IgD-negative memory B cell (primary cell): ENCODE measurements at regions not wholly inside any gene's neighbourhood (a gene's known extent, or its start where the extent isn't known, plus 50 kb on each side); places are given as distances from the start of the nearest gene placed in this dataset.
A peak's percentile ranks its signal among the peaks of the same experiment; 100 is the strongest.
"Not testable (repeated sequence)": the region's sequence is repeated elsewhere in the genome, so short reads cannot be mapped to it uniquely, and the experiment has no call there.

Experiments
- H3K27ac Mint-ChIP-seq, 3 donors: one replicate each; pipeline ENCODE4 v1.8.0; 2020 to 2022; ENCODE audit warnings: mild to moderate bottlenecking in 3 of 3, mixed read lengths in 3 of 3, moderate library complexity in 1 of 3
- H3K27me3 Mint-ChIP-seq: one replicate; pipeline ENCODE4 v1.8.0; 2021; ENCODE audit warnings: mixed read lengths
- H3K36me3 Mint-ChIP-seq: one replicate; pipeline ENCODE4 v1.8.0; 2020; ENCODE audit warnings: mild to moderate bottlenecking, mixed read lengths
- H3K4me1 Mint-ChIP-seq, 3 donors: one replicate each; pipeline ENCODE4 v1.8.0; 2020 to 2022; ENCODE audit warnings: mixed read lengths in 3 of 3, mild to moderate bottlenecking in 1 of 3
- H3K4me3 Mint-ChIP-seq, 4 donors: one replicate each; pipeline ENCODE4 v1.8.0; 2020 to 2022; ENCODE audit warnings: mild to moderate bottlenecking in 4 of 4, mixed read lengths in 4 of 4, moderate library complexity in 3 of 4
- H3K9me3 Mint-ChIP-seq, 3 donors: one replicate each; pipeline ENCODE4 v1.8.0; 2020 to 2021; ENCODE audit warnings: mixed read lengths in 3 of 3, mild to moderate bottlenecking in 1 of 3

GRCh38 chr18:76307293-76307690, 187.8 kb downstream of the ZNF516 start:
- H3K4me1 Mint-ChIP-seq: no peaks in the 10 kb centered on the region
- no peaks in the 10 kb centered on the region for H3K36me3 Mint-ChIP-seq
- H3K27ac Mint-ChIP-seq: no peak overlapping the region
- H3K27me3 Mint-ChIP-seq: no peaks in the 10 kb centered on the region
- peaks cover 0 to 3% (median 2%) of the 10 kb centered on the region in 3 donors for H3K9me3 Mint-ChIP-seq
- H3K4me3 Mint-ChIP-seq: no peak overlapping the region

GRCh38 chr18:76306685-76307292, 188.3 kb downstream of the ZNF516 start:
- H3K4me1 Mint-ChIP-seq: no peaks in the 10 kb centered on the region
- peaks cover 0 to 7% (median 2%) of the 10 kb centered on the region in 3 donors for H3K9me3 Mint-ChIP-seq
- no peaks in the 10 kb centered on the region for H3K36me3 Mint-ChIP-seq
- no peak overlapping the region for H3K27ac Mint-ChIP-seq
- no peak overlapping the region for H3K4me3 Mint-ChIP-seq
- H3K27me3 Mint-ChIP-seq: no peaks in the 10 kb centered on the region

- H3K9me3 Mint-ChIP-seq: peaks cover 4 to 14% (median 13%) of the 10 kb centered on the region in 3 donors
- no peak overlapping the region for H3K27ac Mint-ChIP-seq
- H3K4me1 Mint-ChIP-seq: peaks cover 0 to 2% (median 0%) of the 10 kb centered on the region in 3 donors
- no peaks in the 10 kb centered on the region for H3K36me3 Mint-ChIP-seq
- H3K4me3 Mint-ChIP-seq: no peak overlapping the region
- no peaks in the 10 kb centered on the region for H3K27me3 Mint-ChIP-seq
Observed at GRCh38 chr18:76285866-76286265, 209.2 kb downstream of the ZNF516 start.

GRCh38 chr18:76281565-76281964, 213.5 kb downstream of the ZNF516 start:
- peaks cover 4 to 8% (median 6%) of the 10 kb centered on the region in 3 donors for H3K9me3 Mint-ChIP-seq
- H3K27me3 Mint-ChIP-seq: peaks cover 3% of the 10 kb centered on the region
- peaks cover 0 to 2% (median 0%) of the 10 kb centered on the region in 3 donors for H3K4me1 Mint-ChIP-seq
- no peak overlapping the region for H3K27ac Mint-ChIP-seq
- H3K4me3 Mint-ChIP-seq: no peak overlapping the region
- no peaks in the 10 kb centered on the region for H3K36me3 Mint-ChIP-seq

GRCh38 chr18:76277801-76278200, 217.2 kb downstream of the ZNF516 start:
- no peaks in the 10 kb centered on the region for H3K36me3 Mint-ChIP-seq
- H3K9me3 Mint-ChIP-seq: peaks cover 0 to 6% (median 2%) of the 10 kb centered on the region in 3 donors
- H3K4me3 Mint-ChIP-seq: no peak overlapping the region
- H3K27me3 Mint-ChIP-seq: peaks cover 4% of the 10 kb centered on the region
- H3K4me1 Mint-ChIP-seq: no peaks in the 10 kb centered on the region
- H3K27ac Mint-ChIP-seq: no peak overlapping the region

GRCh38 chr18:76275727-76276313, 219.2 kb downstream of the ZNF516 start:
- H3K27ac Mint-ChIP-seq: no peak overlapping the region
- peaks cover 0 to 3% (median 0%) of the 10 kb centered on the region in 3 donors for H3K9me3 Mint-ChIP-seq
- no peaks in the 10 kb centered on the region for H3K4me1 Mint-ChIP-seq
- H3K27me3 Mint-ChIP-seq: peaks cover 4% of the 10 kb centered on the region
- H3K36me3 Mint-ChIP-seq: no peaks in the 10 kb centered on the region
- H3K4me3 Mint-ChIP-seq: no peak overlapping the region

GRCh38 chr18:76274468-76275289, 220.4 kb downstream of the ZNF516 start:
- no peaks in the 10 kb centered on the region for H3K4me1 Mint-ChIP-seq
- H3K9me3 Mint-ChIP-seq: peaks cover 0 to 4% (median 0%) of the 10 kb centered on the region in 3 donors
- H3K27ac Mint-ChIP-seq: no peak overlapping the region
- H3K27me3 Mint-ChIP-seq: peaks cover 2% of the 10 kb centered on the region
- H3K36me3 Mint-ChIP-seq: no peaks in the 10 kb centered on the region
- no peak overlapping the region for H3K4me3 Mint-ChIP-seq

GRCh38 chr18:76273956-76274355, 221.1 kb downstream of the ZNF516 start:
- Mint-ChIP-seq H3K4me1 (no peaks in the 10 kb centered on the region), H3K4me3 (no peak overlapping the region), H3K27me3 (peaks cover 1% of the 10 kb centered on the region), H3K27ac (no peak overlapping the region), H3K9me3 (peaks cover 0 to 4% (median 0%) of the 10 kb centered on the region in 3 donors), H3K36me3 (no peaks in the 10 kb centered on the region)

GRCh38 chr18:76273036-76273545, 222.0 kb downstream of the ZNF516 start:
- no peaks in the 10 kb centered on the region for H3K4me1 Mint-ChIP-seq

GRCh38 chr18:76267423-76267822, 227.6 kb downstream of the ZNF516 start:
- H3K36me3 Mint-ChIP-seq, H3K27ac Mint-ChIP-seq, H3K4me3 Mint-ChIP-seq, H3K27me3 Mint-ChIP-seq, H3K4me1 Mint-ChIP-seq, H3K9me3 Mint-ChIP-seq: not testable (repeated sequence)

More at GRCh38 chr18:76273036-76273545, 222.0 kb downstream of the ZNF516 start:
- Mint-ChIP-seq H3K36me3 (no peaks in the 10 kb centered on the region), H3K27me3 (peaks cover 1% of the 10 kb centered on the region), H3K9me3 (peaks cover 0 to 4% (median 0%) of the 10 kb centered on the region in 3 donors), H3K4me3 (no peak overlapping the region), H3K27ac (no peak overlapping the region)

- H3K9me3 Mint-ChIP-seq: peaks cover 0 to 5% (median 4%) of the 10 kb centered on the region in 3 donors
- H3K4me3 Mint-ChIP-seq: no peak overlapping the region
- peaks cover 2% of the 10 kb centered on the region for H3K27me3 Mint-ChIP-seq
- H3K4me1 Mint-ChIP-seq: no peaks in the 10 kb centered on the region
- peak overlapping the region in 1 of 3 donors; percentile 73 for H3K27ac Mint-ChIP-seq
- H3K36me3 Mint-ChIP-seq: no peaks in the 10 kb centered on the region
Observed at GRCh38 chr18:76266236-76266991, 228.6 kb downstream of the ZNF516 start.

GRCh38 chr18:76265497-76266235, 229.4 kb downstream of the ZNF516 start:
- H3K27me3 Mint-ChIP-seq: peaks cover 2% of the 10 kb centered on the region
- no peaks in the 10 kb centered on the region for H3K4me1 Mint-ChIP-seq
- H3K4me3 Mint-ChIP-seq: no peak overlapping the region
- no peak overlapping the region for H3K27ac Mint-ChIP-seq
- H3K36me3 Mint-ChIP-seq: no peaks in the 10 kb centered on the region
- peaks cover 0 to 5% (median 0%) of the 10 kb centered on the region in 3 donors for H3K9me3 Mint-ChIP-seq

GRCh38 chr18:76264876-76265250, 230.2 kb downstream of the ZNF516 start:
- no peaks in the 10 kb centered on the region for H3K36me3 Mint-ChIP-seq
- peaks cover 2% of the 10 kb centered on the region for H3K27me3 Mint-ChIP-seq
- H3K9me3 Mint-ChIP-seq: peaks cover 0 to 5% (median 0%) of the 10 kb centered on the region in 3 donors
- no peaks in the 10 kb centered on the region for H3K4me1 Mint-ChIP-seq
- H3K4me3 Mint-ChIP-seq: no peak overlapping the region
- H3K27ac Mint-ChIP-seq: no peak overlapping the region

- no peak overlapping the region for H3K4me3 Mint-ChIP-seq
Observed at GRCh38 chr18:76264198-76264875, 230.7 kb downstream of the ZNF516 start.

More at GRCh38 chr18:76264198-76264875, 230.7 kb downstream of the ZNF516 start:
- peaks cover 2% of the 10 kb centered on the region for H3K27me3 Mint-ChIP-seq
- peaks cover 0 to 5% (median 0%) of the 10 kb centered on the region in 3 donors for H3K9me3 Mint-ChIP-seq
- no peak overlapping the region for H3K27ac Mint-ChIP-seq
- no peaks in the 10 kb centered on the region for H3K4me1 Mint-ChIP-seq
- H3K36me3 Mint-ChIP-seq: no peaks in the 10 kb centered on the region
